ENCODE measurements at regions not wholly inside any gene's neighbourhood (a gene's known extent, or its start where the extent isn't known, plus 50 kb on each side); places are given as distances from the start of the nearest gene placed in this dataset.

GRCh38 chr6:14810021-14810420 is 435.8 kb upstream of the JARID2 start:
- Mint-ChIP-seq H3K27me3 (ENCODE audit: low read depth) (no peaks in the 10 kb centered on the region), H3K9me3 (peaks cover 9% of the 10 kb centered on the region), H3K4me1 (ENCODE audit: low read depth) (no peaks in the 10 kb centered on the region), H3K4me3 (no peak overlapping the region), H3K36me3 (ENCODE audit: low read depth) (peaks cover 2% of the 10 kb centered on the region), H3K27ac (no peak overlapping the region)
- DNase-seq (ENCODE audit: low spot score): no peak

DNA sequence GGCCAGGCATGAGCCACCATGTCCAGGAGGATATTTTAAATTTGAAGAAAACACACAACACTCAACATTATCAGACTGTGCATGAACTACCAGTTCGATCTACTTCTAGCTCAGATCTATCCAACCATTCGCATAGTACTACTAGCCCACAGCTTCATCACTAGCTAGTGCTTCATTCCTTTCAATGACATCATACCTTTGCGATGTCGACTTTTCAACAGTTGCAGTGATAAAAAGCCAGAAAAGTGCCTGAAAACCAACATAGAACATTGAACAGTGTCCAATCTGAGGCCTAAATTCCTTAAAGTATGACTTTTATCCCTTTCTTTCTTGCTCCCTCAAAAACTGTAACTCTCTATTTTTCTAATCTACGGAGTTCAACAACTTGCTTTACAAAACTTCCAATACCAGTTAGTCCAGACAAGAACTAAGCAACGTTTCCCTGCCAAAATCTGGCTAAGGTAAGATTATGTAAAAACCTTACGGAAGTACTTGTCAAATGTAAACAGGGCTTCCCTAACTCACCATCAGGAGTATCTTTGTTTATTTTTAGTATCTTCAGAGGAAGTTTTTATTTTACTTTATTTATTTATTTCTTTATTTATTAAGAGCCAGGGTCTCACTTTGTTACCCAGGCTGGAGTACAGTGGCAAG is 434.0 kb upstream of the JARID2 start:
- Mint-ChIP-seq H3K4me1 (ENCODE audit: low read depth) (no peaks in the 10 kb centered on the region), H3K9me3 (peaks cover 9% of the 10 kb centered on the region), H3K36me3 (ENCODE audit: low read depth) (no peaks in the 10 kb centered on the region), H3K27ac (no peak overlapping the region), H3K27me3 (ENCODE audit: low read depth) (no peaks in the 10 kb centered on the region), H3K4me3 (no peak overlapping the region)
- DNase-seq (ENCODE audit: low spot score): no peak

DNA sequence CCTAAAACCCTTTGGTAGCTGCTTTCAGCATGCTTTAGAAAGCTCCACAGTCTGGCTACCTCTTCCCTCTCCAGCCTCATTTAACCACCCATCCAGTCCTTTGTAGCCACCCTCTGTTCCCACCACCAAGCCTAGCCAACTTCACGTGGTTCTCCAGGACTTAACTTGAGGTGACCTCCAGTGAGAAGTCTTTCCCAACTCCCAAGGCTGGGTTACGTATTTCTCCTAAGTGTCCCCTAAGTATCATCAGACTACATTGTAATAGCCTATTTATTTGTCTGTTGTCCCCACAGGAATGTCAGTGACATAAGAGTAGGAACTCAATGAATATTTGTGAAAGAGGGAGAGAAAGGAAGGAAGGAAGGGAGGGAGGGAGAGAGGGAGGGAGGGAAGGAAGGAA is 431.9 kb upstream of the JARID2 start:
- Mint-ChIP-seq H3K27me3 (ENCODE audit: low read depth) (no peaks in the 10 kb centered on the region), H3K9me3 (no peaks in the 10 kb centered on the region), H3K4me1 (ENCODE audit: low read depth) (no peaks in the 10 kb centered on the region), H3K36me3 (ENCODE audit: low read depth) (no peaks in the 10 kb centered on the region), H3K27ac (no peak overlapping the region), H3K4me3 (no peak overlapping the region)
- no peak for DNase-seq (ENCODE audit: low spot score)

GRCh38 chr6:14816116-14816859 is 429.6 kb upstream of the JARID2 start:
- peaks cover 4% of the 10 kb centered on the region for H3K9me3 Mint-ChIP-seq
- no peaks in the 10 kb centered on the region for H3K27me3 Mint-ChIP-seq (ENCODE audit: low read depth)
- no peak overlapping the region for H3K4me3 Mint-ChIP-seq
- H3K27ac Mint-ChIP-seq: no peak overlapping the region
- DNase-seq (ENCODE audit: low spot score): no peak
- H3K4me1 Mint-ChIP-seq (ENCODE audit: low read depth): peaks cover 4% of the 10 kb centered on the region
- no peaks in the 10 kb centered on the region for H3K36me3 Mint-ChIP-seq (ENCODE audit: low read depth)

GRCh38 chr6:14817074-14817473 is 428.8 kb upstream of the JARID2 start:
- H3K36me3 Mint-ChIP-seq (ENCODE audit: low read depth): no peaks in the 10 kb centered on the region
- H3K4me1 Mint-ChIP-seq (ENCODE audit: low read depth): peaks cover 4% of the 10 kb centered on the region
- DNase-seq (ENCODE audit: low spot score): no peak
- no peak overlapping the region for H3K27ac Mint-ChIP-seq
- peaks cover 4% of the 10 kb centered on the region for H3K9me3 Mint-ChIP-seq
- H3K4me3 Mint-ChIP-seq: no peak overlapping the region
- no peaks in the 10 kb centered on the region for H3K27me3 Mint-ChIP-seq (ENCODE audit: low read depth)

- H3K27me3 Mint-ChIP-seq (ENCODE audit: low read depth): no peaks in the 10 kb centered on the region
- no peak for DNase-seq (ENCODE audit: low spot score)
- no peaks in the 10 kb centered on the region for H3K36me3 Mint-ChIP-seq (ENCODE audit: low read depth)
- H3K9me3 Mint-ChIP-seq: peaks cover 4% of the 10 kb centered on the region
- no peak overlapping the region for H3K27ac Mint-ChIP-seq
- peaks cover 4% of the 10 kb centered on the region for H3K4me1 Mint-ChIP-seq (ENCODE audit: low read depth)
- no peak overlapping the region for H3K4me3 Mint-ChIP-seq
Observed at GRCh38 chr6:14818422-14818884, 427.4 kb upstream of the JARID2 start.

DNA sequence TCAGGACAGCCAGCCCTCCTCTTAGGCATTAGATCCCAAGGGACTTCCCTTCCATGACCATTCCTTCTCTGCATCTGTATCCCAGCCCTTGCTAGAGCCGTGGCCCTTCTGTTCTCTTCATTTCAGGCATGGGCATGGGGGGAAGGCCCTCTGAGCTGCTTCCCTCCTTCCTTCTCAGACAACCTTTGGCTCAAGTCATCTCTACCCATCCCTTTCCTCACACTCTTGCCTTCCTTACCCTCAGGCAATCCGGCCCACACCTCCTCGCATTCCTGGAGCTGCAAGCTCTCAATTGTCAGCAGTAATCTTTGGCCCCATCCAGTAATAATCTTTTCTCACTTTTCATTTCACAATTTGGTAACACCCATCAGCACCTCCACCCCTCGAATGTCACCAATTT is 426.9 kb upstream of the JARID2 start:
- Mint-ChIP-seq H3K27ac (no peak overlapping the region), H3K4me1 (ENCODE audit: low read depth) (peaks cover 4% of the 10 kb centered on the region), H3K4me3 (no peak overlapping the region), H3K9me3 (peaks cover 4% of the 10 kb centered on the region), H3K27me3 (ENCODE audit: low read depth) (no peaks in the 10 kb centered on the region), H3K36me3 (ENCODE audit: low read depth) (no peaks in the 10 kb centered on the region)
- no peak for DNase-seq (ENCODE audit: low spot score)

GRCh38 chr6:14819840-14820420 is 425.9 kb upstream of the JARID2 start:
- no peaks in the 10 kb centered on the region for H3K36me3 Mint-ChIP-seq (ENCODE audit: low read depth)
- peaks cover 4% of the 10 kb centered on the region for H3K4me1 Mint-ChIP-seq (ENCODE audit: low read depth)
- DNase-seq (ENCODE audit: low spot score): no peak
- no peaks in the 10 kb centered on the region for H3K27me3 Mint-ChIP-seq (ENCODE audit: low read depth)
- peaks cover 4% of the 10 kb centered on the region for H3K9me3 Mint-ChIP-seq
- H3K4me3 Mint-ChIP-seq: no peak overlapping the region
- H3K27ac Mint-ChIP-seq: no peak overlapping the region

DNA sequence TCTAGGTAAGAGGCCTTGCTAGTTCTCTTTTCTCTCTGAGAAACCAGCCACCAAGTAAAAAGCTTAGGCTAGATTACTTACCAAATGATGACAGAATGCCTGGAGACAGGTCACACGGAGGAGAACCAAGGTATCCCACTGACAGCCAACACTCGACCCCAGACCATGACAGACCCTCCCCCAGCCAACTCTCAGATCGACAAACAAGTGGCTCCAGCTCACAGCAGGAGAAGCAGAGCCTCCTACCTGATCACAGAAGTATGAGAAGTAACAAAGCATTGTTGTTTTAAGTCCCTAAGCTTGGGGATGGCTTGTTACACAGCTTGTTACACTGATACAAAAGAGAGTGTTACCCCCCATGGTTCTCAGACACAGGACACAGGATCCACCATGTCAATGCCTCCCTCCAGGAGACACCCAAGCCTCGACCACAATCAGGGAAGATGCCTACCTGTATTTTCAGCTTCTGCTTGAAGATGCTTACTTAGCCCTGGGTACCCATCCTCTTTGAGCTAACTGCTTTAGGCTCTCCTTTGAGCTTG is 423.8 kb upstream of the JARID2 start:
- DNase-seq (ENCODE audit: low spot score): no peak
- peaks cover 4% of the 10 kb centered on the region for H3K9me3 Mint-ChIP-seq
- H3K36me3 Mint-ChIP-seq (ENCODE audit: low read depth): no peaks in the 10 kb centered on the region
- no peak overlapping the region for H3K27ac Mint-ChIP-seq
- no peaks in the 10 kb centered on the region for H3K27me3 Mint-ChIP-seq (ENCODE audit: low read depth)
- H3K4me3 Mint-ChIP-seq: no peak overlapping the region
- peaks cover 4% of the 10 kb centered on the region for H3K4me1 Mint-ChIP-seq (ENCODE audit: low read depth)

DNA sequence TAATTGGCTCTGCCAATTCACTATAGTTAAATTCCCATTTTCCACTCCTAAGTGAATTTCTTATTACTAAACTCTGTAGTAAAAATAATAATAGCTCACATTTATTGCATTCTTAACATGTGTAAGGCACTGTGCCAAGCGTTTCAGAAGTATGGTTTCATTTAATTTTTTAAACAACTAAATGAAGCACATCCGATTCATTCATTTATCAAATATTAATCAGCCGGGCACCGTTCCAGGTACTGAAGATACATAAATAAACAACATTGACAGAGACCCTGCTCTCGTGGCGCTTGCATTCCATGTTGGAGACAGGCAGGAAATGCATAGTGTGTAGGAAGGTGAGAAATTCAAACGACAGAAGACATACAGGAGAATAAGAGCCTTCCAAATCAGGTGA is 423.2 kb upstream of the JARID2 start:
- no peak for DNase-seq (ENCODE audit: low spot score)
- no peaks in the 10 kb centered on the region for H3K36me3 Mint-ChIP-seq (ENCODE audit: low read depth)
- peaks cover 4% of the 10 kb centered on the region for H3K9me3 Mint-ChIP-seq
- H3K4me1 Mint-ChIP-seq (ENCODE audit: low read depth): peaks cover 4% of the 10 kb centered on the region
- H3K27me3 Mint-ChIP-seq (ENCODE audit: low read depth): no peaks in the 10 kb centered on the region
- H3K27ac Mint-ChIP-seq: no peak overlapping the region
- no peak overlapping the region for H3K4me3 Mint-ChIP-seq

GRCh38 chr6:14824060-14824459 is 421.8 kb upstream of the JARID2 start:
- Mint-ChIP-seq H3K27me3 (ENCODE audit: low read depth) (no peaks in the 10 kb centered on the region), H3K4me1 (ENCODE audit: low read depth) (peaks cover 4% of the 10 kb centered on the region), H3K27ac (no peak overlapping the region), H3K36me3 (ENCODE audit: low read depth) (no peaks in the 10 kb centered on the region), H3K9me3 (peaks cover 4% of the 10 kb centered on the region), H3K4me3 (no peak overlapping the region)
- no peak for DNase-seq (ENCODE audit: low spot score)

- Mint-ChIP-seq H3K4me1 (ENCODE audit: low read depth) (peaks cover 4% of the 10 kb centered on the region), H3K27me3 (ENCODE audit: low read depth) (no peaks in the 10 kb centered on the region), H3K27ac (peak overlapping the region; percentile 7), H3K36me3 (ENCODE audit: low read depth) (no peaks in the 10 kb centered on the region), H3K9me3 (peaks cover 4% of the 10 kb centered on the region), H3K4me3 (no peak overlapping the region)
- DNase-seq (ENCODE audit: low spot score): no peak
Observed at GRCh38 chr6:14824484-14825275, 421.2 kb upstream of the JARID2 start.

- Mint-ChIP-seq H3K9me3 (no peaks in the 10 kb centered on the region), H3K27me3 (ENCODE audit: low read depth) (no peaks in the 10 kb centered on the region), H3K27ac (no peak overlapping the region), H3K36me3 (ENCODE audit: low read depth) (no peaks in the 10 kb centered on the region), H3K4me3 (no peak overlapping the region), H3K4me1 (ENCODE audit: low read depth) (no peaks in the 10 kb centered on the region)
- DNase-seq (ENCODE audit: low spot score): no peak
Observed at GRCh38 chr6:14826456-14826855, 419.4 kb upstream of the JARID2 start.

DNA sequence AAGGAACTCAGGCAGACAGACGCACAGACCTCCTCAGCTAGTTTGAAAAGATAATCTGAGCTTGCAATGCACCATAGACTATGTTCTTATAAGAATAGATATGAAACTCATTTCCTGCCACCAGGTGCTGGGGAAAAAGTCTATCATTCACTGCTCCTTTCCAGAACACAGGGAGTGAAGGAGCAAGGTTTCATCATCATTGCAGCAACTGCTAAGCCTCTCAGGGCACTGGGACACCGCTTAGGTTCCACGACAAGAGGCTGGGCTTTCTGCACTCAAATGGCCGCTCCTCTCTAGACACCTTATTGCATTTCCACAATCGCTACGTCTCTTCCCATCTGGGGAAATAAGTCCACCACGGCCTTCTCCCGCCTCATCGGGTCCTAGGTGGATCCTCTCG is 418.5 kb upstream of the JARID2 start:
- H3K27ac Mint-ChIP-seq: no peak overlapping the region
- no peaks in the 10 kb centered on the region for H3K4me1 Mint-ChIP-seq (ENCODE audit: low read depth)
- no peak overlapping the region for H3K4me3 Mint-ChIP-seq
- H3K27me3 Mint-ChIP-seq (ENCODE audit: low read depth): no peaks in the 10 kb centered on the region
- H3K9me3 Mint-ChIP-seq: no peaks in the 10 kb centered on the region
- no peak for DNase-seq (ENCODE audit: low spot score)
- no peaks in the 10 kb centered on the region for H3K36me3 Mint-ChIP-seq (ENCODE audit: low read depth)

Measured in T-helper 2 cell treated with Interferon-gamma antibody and Interleukin-4, amounts not matched to agents 5 μg/mL and 100 μg/mL, for 36 hours (primary cell).